ENCODE measurements at regions not wholly inside any gene's neighbourhood (a gene's known extent, or its start where the extent isn't known, plus 50 kb on each side); places are given as distances from the start of the nearest gene placed in this dataset.

GRCh38 chr15:57772223-57772957 is 65.9 kb downstream of the POLR2M start:
- TF ChIP-seq CTCF (conservative IDR thresholded peaks at IDR 0.05; ENCODE audit: low read length) (no peak), EZH2phosphoT487 (IDR thresholded peaks at IDR 0.05; ENCODE audit: borderline replicate concordance) (no peak)

GRCh38 chr15:57773051-57773450 is 66.5 kb downstream of the POLR2M start:
- Histone ChIP-seq H3K36me3 (ENCODE audit: insufficient read depth, low read length) (no peaks in the 10 kb centered on the region), H3K4me3 (ENCODE audit: low read length, poor library complexity, severe bottlenecking) (no peak overlapping the region), H3K27me3 (ENCODE audit: insufficient read depth, low read length, poor library complexity, severe bottlenecking) (peaks cover 100% of the 10 kb centered on the region), H3K9ac (ENCODE audit: low read depth, low read length, poor library complexity, severe bottlenecking) (no peak overlapping the region), H3K9me3 (ENCODE audit: insufficient read depth, low read depth, low read length) (no peaks in the 10 kb centered on the region), H3K79me2 (ENCODE audit: insufficient read depth, low read length) (no peaks in the 10 kb centered on the region), H3K9me2 (replicated peaks; ENCODE audit: low read depth, low read length) (no peaks in the 10 kb centered on the region), H4K20me1 (ENCODE audit: insufficient read depth, low read length, poor library complexity, severe bottlenecking) (no peaks in the 10 kb centered on the region), H3F3A (ENCODE audit: low read depth) (no peaks in the 10 kb centered on the region), H3K4me2 (ENCODE audit: low read depth, low read length, poor library complexity, severe bottlenecking) (no peak overlapping the region), H3K4me1 (ENCODE audit: insufficient read depth, low read length, poor library complexity, severe bottlenecking) (peaks cover 1% of the 10 kb centered on the region), H2AFZ (ENCODE audit: low read length) (no peak overlapping the region)
- no peak for TF ChIP-seq EZH2phosphoT487 (IDR thresholded peaks at IDR 0.05; ENCODE audit: borderline replicate concordance)
- TF ChIP-seq CTCF (conservative IDR thresholded peaks at IDR 0.05; ENCODE audit: low read length), result no peak

More at GRCh38 chr15:57772223-57772957, 65.9 kb downstream of the POLR2M start:
- no peaks in the 10 kb centered on the region for H3K9me3 ChIP-seq (ENCODE audit: insufficient read depth, low read depth, low read length)
- no peaks in the 10 kb centered on the region for H3K36me3 ChIP-seq (ENCODE audit: insufficient read depth, low read length)
- no peak overlapping the region for H3K4me3 ChIP-seq (ENCODE audit: low read length, poor library complexity, severe bottlenecking)
- H3K4me2 ChIP-seq (ENCODE audit: low read depth, low read length, poor library complexity, severe bottlenecking), result no peak overlapping the region
- no peaks in the 10 kb centered on the region for H4K20me1 ChIP-seq (ENCODE audit: insufficient read depth, low read length, poor library complexity, severe bottlenecking)
- H3K9ac ChIP-seq (ENCODE audit: low read depth, low read length, poor library complexity, severe bottlenecking), result no peak overlapping the region
- H3F3A ChIP-seq (ENCODE audit: low read depth), result no peaks in the 10 kb centered on the region
- H3K79me2 ChIP-seq (ENCODE audit: insufficient read depth, low read length), result no peaks in the 10 kb centered on the region
- H3K9me2 ChIP-seq (replicated peaks; ENCODE audit: low read depth, low read length), result no peaks in the 10 kb centered on the region
- peaks cover 95% of the 10 kb centered on the region for H3K27me3 ChIP-seq (ENCODE audit: insufficient read depth, low read length, poor library complexity, severe bottlenecking)
- H2AFZ ChIP-seq (ENCODE audit: low read length), result no peak overlapping the region
- peaks cover 8% of the 10 kb centered on the region for H3K4me1 ChIP-seq (ENCODE audit: insufficient read depth, low read length, poor library complexity, severe bottlenecking)

GRCh38 chr15:57777003-57777402 is 70.5 kb downstream of the POLR2M start:
- H3K4me1 ChIP-seq (ENCODE audit: insufficient read depth, low read length, poor library complexity, severe bottlenecking), result no peaks in the 10 kb centered on the region
- H3K9me2 ChIP-seq (replicated peaks; ENCODE audit: low read depth, low read length), result no peaks in the 10 kb centered on the region
- no peaks in the 10 kb centered on the region for H3K9me3 ChIP-seq (ENCODE audit: insufficient read depth, low read depth, low read length)
- peaks cover 94% of the 10 kb centered on the region for H3K27me3 ChIP-seq (ENCODE audit: insufficient read depth, low read length, poor library complexity, severe bottlenecking)
- no peak overlapping the region for H3K4me3 ChIP-seq (ENCODE audit: low read length, poor library complexity, severe bottlenecking)
- H4K20me1 ChIP-seq (ENCODE audit: insufficient read depth, low read length, poor library complexity, severe bottlenecking), result no peaks in the 10 kb centered on the region
- no peaks in the 10 kb centered on the region for H3K36me3 ChIP-seq (ENCODE audit: insufficient read depth, low read length)
- TF ChIP-seq EZH2phosphoT487 (IDR thresholded peaks at IDR 0.05; ENCODE audit: borderline replicate concordance) (no peak), CTCF (conservative IDR thresholded peaks at IDR 0.05; ENCODE audit: low read length) (no peak)
- H3K79me2 ChIP-seq (ENCODE audit: insufficient read depth, low read length), result no peaks in the 10 kb centered on the region
- H3K9ac ChIP-seq (ENCODE audit: low read depth, low read length, poor library complexity, severe bottlenecking), result no peak overlapping the region
- H3K4me2 ChIP-seq (ENCODE audit: low read depth, low read length, poor library complexity, severe bottlenecking), result no peak overlapping the region
- H2AFZ ChIP-seq (ENCODE audit: low read length), result no peak overlapping the region
- no peaks in the 10 kb centered on the region for H3F3A ChIP-seq (ENCODE audit: low read depth)

All from Loucy (cell line).